GM19351 (cell line): ENCODE measurements at regions not wholly inside any gene's neighbourhood (a gene's known extent, or its start where the extent isn't known, plus 50 kb on each side); places are given as distances from the start of the nearest gene placed in this dataset.

Experiments used
- ATAC-seq: cut with Tn5 transposase; IDR thresholded peaks from one replicate; pipeline ENCODE4 v1.9.1; 2021; ENCODE audit warnings: mild to moderate bottlenecking, moderate library complexity; ENCODE audit not compliant: unreplicated experiment

DNA sequence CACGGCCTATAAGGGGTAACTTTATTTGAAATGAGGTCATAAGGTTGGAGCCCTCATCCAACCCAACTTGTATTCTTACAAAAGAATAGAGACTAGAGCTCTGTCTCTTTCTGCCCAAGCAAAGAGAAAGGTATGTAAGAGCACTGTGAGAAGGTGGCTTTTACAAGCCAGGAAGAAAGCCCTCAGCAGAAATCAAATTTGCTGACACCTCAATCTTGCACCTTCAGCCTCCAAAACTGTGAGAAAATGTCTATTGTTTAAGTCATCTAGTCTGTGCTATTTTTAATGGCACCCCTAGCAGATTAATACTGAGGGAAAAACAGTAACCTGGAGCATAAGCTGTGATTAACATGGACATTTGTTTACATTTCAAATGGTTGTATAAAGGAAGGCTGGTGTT, 860.7 kb downstream of the PCDH7 start:
- ATAC-seq: no peak

DNA sequence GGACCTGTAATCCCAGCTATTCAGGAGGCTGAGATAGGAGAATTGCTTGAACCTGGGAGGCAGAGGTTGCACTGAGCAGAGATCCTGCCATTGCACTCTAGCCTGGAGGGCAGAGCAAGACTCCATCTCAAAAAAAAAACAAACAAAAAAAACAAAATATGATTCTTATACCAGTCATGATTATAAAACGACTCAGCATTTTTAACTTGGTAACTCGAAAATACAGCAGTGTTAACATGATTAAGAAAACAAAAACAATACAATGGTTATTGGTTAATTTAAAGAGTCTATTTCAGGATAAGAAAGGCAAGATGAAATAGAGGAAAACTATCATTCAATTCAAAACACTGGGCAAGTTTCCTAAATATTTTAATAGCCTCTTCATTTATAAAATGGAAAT, 865.3 kb downstream of the PCDH7 start:
- ATAC-seq: no peak

DNA sequence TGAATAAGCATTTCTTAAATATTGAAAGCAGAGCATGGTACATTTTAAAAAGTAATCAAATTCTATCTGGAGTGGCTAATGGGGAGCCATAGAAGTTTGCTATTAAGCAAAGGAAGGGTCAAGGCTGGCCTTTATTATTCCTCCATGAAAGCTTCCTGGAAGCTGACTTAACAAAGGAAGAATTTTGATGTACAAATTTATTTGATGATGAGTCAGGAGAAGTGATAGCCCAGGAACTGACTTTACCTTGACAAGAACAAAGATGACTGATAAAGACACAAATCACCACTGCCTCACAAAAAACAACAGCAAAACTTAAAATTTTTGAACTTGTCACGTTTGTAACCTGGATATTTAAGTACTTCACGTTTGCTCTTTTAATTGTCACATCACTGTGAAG, 872.1 kb downstream of the PCDH7 start:
- no peak for ATAC-seq

DNA sequence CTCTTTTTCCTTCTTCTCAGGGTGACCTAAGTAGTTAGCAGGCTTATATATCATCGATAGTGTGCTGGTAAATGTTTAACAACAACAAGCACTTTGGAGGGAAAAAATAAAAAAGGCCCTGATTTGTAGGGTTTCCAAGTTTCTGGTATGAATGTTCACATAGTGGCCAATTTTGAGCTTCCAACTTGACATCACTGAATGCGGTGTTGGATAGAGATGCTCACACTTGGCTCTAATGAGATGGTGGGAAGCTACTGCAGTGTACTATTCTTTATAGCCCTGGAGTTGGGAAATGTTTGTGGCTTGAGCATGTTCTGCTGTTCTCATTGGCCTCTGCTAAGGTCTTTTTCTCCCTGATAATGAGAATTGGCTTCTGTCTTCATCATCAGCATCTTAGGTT, 875.3 kb downstream of the PCDH7 start:
- ATAC-seq: no peak

DNA sequence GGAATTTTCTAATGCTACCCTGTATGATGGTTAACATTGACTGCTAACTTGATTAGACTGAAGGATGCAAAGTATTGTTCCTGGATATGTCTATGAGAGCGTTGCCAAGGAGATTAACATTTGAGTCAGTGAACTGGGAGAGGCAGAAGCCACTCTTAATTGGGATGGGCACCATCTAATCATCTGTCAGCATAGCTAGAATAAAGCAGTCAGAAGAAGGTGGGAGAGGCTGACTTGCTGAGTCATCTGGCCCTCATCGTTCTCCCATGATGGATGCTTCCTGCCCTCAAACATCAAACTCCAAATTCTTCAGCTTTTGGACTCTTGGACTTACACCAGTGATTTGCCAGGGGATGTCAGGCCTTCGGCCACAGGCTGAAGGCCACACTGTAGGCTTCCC, 878.5 kb downstream of the PCDH7 start:
- no peak for ATAC-seq

DNA sequence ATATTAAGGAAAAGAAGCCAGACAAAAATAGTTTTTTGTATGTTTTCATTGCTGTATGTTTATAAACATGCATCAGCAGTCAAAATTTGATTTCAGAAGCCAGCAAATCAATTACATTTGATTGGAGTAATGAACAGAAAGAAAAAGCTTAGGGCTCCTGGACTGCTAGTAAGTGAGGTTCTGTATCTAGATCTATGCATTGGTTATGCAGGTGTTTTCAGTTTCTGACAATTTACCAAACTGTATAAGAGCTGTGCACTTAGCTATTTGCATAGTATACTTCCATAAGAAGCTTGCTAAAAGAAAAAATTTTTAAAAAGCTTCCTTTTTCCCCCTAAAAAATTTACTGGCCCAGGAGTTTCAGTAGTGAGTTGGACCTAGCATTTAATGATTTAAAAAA, 881.6 kb downstream of the PCDH7 start:
- ATAC-seq: no peak

DNA sequence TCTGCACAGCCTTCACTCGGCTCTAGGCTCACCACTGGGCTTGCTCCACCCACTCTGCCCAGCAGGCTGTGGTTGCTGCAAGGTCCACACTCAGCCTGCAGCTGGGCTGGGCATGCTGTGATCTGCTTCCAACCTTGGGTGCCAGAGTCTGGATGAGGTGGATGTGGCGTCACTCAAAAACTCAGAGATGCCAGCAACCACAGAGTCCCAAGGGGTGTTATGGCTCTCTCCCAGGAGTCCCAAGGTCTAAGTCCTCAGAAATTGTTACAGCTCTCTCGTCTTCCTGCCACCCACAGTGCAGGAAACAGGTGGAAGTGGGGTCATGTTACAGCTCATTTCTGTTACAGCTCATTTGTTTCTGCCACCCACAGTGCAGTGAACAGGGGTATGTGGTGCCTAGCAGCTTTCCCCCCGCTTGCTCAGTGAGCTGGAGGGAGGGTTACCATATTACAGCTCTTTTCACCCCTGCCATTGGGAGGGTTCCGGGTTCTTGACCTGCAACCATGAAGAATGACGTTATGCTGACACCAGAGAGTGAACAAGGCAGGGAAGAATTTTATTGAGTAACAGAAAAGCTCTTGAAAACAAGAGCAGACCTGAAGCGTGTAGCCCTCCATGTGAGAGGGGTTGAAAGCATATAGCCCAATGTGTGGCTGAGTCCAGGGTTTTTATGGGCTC, 893.9 kb downstream of the PCDH7 start:
- no peak for ATAC-seq

DNA sequence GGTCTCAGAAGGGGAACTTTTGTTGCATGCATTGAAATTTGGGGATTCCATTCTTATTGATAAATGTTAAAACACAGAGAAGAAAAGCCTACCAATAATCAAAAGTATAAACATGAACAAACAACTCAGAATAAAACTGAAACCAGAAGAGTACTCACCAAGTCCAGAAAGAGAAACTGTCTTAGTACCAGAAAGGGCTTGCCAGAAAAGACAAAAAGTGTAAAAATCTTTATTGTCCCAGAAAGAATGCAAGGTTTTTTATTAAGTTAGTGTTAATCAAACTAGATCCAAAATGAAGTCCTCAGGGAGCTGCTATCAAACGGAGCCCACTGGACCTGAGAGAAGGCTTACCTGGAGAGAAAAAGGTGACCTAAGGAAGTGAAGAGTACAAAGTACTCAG, 897.5 kb downstream of the PCDH7 start:
- ATAC-seq: no peak

DNA sequence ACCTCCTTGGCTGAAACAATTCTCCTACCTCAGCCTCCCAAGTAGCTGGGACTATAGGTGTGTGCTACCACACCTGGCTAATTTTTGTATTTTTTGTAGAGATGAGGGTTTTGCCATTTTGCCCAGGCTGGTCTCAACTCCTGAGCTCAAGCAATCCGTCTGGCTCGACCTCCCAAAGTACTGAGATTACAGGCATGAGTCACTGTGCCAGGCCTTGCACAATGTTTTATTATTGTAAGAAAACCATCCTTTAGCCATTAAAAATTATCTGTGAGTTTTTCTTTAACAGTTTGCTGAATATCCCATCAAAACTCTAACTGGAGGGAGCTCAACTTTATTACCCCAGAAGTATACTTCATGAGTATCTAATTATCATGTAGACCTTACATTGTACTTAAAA, 900.3 kb downstream of the PCDH7 start:
- no peak for ATAC-seq

DNA sequence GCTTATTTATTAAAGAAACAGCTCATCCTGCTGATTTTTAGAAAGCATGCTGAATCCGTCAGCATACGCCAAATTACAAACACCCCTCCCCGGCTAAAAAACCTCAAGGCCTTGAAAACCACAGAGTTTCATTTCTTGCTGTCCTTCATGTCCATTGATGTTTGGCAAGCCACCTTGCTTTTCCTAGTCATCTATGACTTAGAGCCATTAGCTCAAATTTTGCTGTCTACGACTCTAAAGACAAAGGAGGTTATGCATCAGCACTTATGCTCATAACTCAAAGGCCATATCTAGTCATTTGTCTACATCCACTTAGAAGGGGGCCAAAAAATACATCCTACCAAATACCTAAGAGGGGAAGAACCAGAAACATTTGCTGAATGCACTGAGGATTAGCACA, 925.1 kb downstream of the PCDH7 start:
- no peak for ATAC-seq

DNA sequence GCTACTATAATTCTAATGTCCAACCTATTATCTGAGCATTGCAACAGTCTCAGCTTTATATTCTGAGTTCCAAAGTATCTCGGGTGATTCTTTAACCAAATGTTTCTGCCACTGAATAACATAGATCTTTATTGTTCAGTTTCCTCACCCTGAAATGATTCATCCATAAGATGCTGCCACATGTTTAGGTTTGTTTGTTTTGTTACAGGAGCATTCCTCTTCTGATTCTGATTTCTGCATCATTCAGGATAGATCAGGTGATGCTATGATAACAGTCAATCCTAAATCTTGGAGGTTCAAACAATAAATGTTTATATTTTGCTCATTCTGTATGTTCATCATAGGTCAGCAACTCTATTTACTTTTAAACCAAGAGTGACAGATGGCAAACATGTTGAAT, 927.6 kb downstream of the PCDH7 start:
- no peak for ATAC-seq

DNA sequence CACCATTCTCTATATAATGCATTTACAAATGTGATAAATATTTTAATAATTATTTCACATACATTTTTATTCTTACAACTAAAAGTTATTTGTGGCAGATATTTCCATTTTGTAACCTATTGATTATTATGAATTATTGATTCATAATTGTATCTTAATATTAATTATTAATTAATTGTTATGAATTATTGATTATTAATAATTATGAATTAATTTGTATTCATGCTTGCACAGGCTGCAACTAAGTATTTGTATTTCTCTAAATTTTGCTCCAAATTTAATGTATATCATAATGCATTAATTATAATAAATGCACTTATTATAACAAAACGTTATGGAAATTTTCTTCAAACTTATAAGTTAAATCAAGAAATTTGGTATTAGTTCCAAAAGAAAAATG, 929.7 kb downstream of the PCDH7 start:
- no peak for ATAC-seq

DNA sequence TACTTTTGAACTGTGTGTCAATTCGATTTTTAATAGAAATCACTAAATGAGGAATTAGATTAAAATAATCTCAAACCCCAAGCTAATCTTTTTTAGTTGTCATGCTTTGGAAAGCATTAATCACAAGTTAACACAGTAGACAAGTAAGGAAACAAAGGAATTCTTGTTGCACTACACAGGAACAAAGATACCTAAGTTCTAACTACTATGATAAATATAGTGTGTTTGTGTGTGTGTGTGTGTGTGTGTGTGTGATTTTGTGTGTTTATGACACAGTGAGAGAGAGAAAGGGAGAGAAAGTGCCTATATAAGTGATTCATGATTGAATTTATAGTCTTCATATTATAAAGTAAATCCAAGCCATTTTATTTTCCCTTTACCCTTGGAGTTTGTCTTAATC, 931.4 kb downstream of the PCDH7 start:
- ATAC-seq: no peak

DNA sequence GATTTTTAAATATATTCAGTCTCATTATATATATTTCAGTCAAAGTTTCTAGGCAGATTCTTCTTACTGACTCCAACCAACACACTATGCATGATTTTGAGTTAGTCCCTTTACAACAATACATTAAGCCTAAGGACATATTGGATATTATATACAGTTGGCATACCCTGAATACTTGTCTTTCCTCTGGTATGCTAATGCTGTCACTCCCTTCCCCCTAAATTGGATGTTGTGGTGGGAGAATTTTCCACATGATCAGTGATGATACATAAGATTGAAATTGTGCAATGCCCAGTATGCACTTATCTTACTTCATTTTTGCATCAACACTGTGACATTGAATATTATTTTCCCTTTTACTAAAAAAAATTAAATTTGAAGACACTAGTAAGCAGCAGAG, 935.2 kb downstream of the PCDH7 start:
- no peak for ATAC-seq

DNA sequence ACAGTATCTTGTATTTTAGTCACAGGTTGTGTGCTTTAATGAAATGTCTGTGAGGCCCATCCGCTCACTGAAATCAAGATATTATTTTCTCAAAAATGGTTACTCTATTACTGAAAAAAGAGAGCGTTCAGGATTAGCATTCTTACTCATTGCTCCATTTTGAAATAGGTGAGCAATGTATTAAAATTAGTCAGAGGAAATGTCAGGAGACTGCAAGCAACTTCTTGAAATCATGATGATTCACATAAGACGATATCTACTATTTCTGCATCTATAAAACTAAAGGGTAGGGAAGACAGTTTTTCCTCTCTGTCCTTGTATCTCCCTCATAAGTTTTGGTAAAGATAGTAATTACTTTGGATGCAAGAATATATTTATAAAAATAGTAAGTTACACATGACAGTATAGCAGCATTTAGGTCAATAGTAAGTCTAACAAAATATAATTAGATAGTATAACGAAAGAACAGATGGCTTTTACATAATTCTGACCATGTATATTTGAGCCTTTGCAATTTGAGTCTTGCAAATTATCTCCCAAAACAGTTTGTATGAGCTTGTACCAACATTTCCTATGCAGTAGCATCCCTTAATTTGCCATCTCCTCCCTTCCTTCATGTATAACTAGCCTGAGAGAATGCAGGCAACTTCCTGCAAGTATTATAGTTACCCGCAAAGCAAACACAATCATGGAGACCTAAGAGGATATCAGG, 937.8 kb downstream of the PCDH7 start:
- no peak for ATAC-seq

DNA sequence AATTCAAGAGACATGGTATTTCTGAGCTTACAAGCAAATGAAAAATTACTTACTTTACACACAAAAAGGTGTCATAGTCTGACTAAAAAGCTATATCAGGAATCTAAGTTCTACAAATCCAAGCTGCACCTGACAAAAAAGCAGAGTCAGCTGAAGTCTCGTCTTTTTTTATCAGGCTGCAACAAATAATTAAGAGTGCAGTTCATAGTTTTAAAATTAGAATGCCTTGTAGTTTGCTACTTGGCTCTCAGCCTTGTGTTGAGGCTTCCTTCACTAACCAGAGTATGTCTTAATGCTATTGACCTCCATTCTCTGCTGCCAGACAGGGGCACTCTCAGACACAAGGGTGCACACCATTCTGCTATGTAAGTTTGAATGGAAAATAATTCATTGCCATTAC, 940.7 kb downstream of the PCDH7 start:
- ATAC-seq: no peak

DNA sequence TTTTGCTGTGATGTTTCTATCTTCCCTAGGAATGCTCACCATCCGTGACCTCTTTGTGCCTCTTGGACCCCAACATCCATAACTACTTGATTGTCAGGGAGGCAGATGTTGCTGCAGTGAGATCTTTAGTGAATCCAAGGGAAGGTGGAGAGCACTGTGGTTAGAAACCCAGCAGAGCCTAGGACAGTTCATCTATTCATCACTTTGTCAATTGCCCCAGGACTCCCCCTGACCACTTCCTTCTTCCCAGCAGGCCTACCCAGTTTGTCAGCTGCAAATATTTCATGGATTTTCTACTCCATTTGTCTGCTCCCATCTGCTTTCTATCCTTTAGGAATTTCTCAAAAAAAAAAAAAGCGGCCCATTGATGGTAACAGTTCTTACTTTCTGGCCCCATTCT, 942.8 kb downstream of the PCDH7 start:
- no peak for ATAC-seq

DNA sequence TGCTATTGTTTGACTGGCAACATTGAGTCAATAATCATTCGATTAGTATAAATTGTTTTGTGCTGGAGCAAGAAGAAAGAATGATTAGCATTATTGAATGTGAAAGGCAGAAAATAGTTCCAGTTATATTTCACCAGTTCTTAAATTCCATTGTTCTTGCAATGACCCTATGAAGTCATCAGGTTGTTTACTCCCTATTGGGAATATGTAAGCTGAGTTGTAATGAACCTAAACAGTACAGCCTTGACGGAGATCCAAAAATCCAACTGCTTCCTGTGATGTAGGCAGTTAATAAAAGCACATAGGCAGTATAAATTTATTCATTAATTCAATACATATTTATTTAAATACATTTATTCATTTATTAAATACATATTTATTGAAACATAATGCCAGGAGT, 947.5 kb downstream of the PCDH7 start:
- no peak for ATAC-seq

DNA sequence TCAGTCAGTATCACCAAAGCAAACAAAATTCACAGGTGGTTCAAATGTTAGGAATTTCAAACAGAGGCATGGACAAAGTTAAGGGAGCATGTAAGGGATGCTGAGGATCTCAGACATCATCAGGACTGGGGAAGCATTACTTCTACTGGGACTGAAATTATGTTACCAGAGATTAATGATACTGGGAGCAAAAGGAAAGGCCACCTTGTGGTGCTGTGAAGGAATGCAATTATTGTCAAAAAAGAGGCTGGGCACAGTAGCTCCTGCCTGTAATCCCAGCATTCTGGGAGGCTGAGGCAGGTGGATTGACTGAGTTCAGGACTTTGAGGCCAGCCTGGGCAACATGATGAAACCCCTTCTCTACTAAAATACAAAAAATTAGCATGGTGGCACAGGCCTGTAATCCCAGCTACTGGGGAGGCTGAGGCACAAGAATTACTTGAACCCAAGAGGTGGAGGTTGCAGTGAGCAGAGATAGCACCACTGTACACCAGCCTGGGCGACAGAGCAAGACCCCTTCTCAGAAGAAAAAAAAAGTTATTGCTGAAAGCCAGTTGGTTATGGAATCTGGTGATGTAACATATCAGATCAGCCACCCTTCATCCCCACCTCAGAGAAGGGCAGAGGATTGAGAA, 954.3 kb downstream of the PCDH7 start:
- ATAC-seq: no peak

DNA sequence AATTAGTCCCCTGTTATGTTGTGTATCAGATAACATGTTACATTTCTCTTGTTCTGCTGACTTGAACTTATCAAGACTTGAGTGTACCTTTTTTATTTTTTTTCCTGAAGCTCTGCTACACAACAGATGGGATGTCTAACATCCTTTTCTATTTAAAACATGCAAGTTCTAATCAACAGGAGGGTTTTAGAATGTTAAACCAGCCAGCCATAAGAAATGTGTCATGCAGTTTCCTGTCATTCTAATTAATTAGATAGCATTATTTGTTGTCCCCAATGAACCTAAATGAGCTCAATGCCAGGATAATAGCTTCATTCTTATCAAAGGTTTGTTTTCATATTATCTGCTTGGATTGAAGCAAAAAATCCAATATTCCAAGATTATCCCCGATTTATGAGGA, 958.2 kb downstream of the PCDH7 start:
- ATAC-seq: no peak

DNA sequence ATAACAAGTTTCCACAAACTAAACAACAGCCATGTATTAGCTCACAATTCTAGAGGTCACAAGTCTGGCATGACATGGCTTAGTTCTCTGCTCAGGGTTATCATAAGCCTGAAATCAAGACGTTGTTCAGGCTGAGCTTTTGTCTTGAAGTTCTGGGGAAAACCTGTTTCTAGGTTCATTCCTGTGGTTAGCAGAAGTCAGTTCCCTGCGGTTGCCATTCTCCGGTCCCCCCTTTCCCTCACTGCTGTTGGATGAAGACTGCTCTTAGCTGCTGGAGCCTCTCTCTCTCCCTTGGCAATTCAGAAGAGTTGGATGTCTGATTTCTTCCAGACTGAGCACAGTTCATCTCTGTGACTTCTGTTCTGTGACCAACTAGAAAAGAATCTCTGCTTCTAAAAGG, 962.6 kb downstream of the PCDH7 start:
- no peak for ATAC-seq

DNA sequence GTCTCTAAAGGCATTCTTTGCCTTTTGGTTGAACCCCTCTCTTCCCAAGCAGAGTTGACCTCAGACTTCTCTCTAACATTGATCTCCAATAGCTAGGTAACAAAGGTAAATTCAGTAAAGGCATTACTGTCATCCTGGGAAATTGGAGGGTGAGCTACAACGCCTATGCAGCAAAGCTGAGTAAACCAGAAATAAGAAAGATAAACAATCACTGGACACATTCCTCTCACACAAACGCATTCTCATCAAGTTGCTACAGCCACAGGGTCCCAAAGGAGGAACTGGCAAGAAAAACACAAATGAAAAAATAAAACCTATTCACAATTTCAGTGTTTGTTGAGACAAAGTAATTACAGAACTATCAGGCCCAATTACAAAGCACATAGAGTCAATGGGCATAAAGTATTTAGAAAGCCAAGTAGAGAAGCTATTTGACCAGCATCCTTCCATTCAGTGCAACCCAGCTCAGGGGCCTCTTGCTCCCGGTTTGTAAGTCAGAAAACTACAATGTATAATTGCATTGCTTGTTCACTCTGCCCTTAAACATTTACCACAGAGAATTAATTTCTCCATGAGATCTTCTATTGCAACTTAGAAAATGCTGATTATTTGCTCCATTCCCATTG, 967.7 kb downstream of the PCDH7 start:
- ATAC-seq: no peak
